ENCODE measurements at regions not wholly inside any gene's neighbourhood (a gene's known extent, or its start where the extent isn't known, plus 50 kb on each side); places are given as distances from the start of the nearest gene placed in this dataset.
A peak's percentile ranks its signal among the peaks of the same experiment; 100 is the strongest.
"Not testable (repeated sequence)": the region's sequence is repeated elsewhere in the genome, so short reads cannot be mapped to it uniquely, and the experiment has no call there.

DNA sequence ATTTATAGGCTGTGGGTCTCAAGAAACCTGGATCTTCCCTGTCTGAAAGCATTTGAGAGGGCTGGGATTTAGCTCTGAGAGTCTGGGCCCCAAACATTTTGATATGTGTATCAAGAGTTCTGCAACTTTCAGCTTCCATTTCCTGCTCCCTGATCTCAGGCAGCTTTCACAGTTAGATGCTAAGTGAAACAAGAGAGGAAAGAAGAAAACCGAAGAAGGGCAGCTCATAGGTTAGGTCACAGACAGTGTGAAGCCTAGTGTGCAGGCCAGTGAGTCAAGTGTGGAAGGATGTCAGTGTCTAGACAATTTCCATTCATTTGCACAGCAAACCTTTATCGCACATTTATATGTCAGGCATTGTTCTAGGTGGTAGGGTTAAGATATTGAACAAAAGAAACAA, 173.6 kb upstream of the PROK2 start:
- DNase-seq (ENCODE audit: low read depth in 2 of 3, low spot score in 1 of 3): no peak

DNA sequence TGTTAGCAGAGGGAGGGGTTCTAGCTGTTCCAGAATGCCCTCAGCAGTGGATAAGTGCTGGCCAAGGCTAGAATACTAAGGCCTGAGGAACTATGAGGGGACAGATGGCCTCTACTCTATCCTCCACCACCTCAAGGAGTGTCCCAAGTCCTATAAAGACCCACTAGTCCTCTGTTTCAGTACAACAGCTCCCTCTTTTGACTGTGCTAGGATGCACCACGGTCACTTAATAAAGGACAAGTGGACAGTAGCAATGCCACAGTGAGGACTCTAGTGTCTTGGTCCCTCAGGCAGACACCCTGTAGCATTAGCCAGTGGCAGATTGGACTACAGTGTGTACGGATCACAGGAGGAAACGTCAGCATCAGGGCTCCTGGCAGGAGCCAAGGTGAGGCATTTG, 171.8 kb upstream of the PROK2 start:
- no peak for DNase-seq (ENCODE audit: low read depth in 2 of 3, low spot score in 1 of 3)

DNA sequence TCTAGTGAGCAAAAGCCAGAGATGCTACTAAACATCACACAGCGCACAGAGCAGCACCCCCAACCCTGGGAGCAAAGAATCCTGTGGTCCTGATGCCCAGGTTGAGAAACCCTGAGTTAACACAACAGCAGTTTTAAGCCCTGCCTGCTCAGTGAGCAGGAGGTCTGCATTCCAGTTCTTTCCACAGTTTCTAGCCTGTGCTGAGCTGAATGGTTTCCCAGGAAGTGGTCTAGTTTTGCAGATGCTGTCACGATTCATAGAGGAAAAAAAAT, 171.1 kb upstream of the PROK2 start:
- no peak for DNase-seq (ENCODE audit: low read depth in 2 of 3, low spot score in 1 of 3)

DNA sequence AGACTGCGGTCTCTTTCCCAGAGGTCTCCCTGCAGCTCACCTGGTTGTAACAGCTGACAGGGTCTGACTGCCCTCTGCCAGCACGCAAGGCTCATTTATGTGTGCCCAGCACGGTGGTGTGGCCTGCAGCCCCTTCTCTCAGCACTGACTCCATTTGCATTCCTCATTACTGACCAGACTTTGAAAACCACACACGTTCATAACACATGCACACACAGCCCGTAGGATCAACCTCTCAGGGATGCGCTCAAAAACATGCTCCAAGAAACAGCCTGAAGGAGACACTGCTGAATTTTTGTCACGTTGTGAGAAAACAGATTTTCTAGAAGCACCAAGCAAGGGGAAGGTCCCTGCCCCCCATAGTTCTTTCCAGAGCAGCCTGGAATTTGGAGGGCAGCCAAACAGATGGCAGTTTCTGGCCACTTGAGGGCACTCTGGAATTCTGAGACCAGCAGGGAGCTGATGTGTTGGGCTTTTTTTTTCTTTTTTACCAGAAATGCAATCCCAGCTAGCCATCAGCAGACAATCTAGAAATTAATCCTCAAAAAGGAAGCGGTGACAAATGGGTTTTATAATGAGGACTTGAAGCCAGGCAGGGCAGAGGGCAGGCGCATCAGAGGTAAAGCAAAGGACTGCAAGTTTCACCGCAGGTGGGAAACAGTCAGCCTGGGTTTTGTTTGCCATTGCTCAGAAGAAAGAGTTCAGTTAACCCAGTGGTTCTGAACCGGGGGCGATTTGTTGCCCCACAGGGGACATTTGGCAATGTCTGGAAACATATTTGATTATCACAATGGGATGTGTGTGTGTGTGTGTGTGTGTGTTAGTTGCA, 170.5 kb upstream of the PROK2 start:
- DNase-seq (ENCODE audit: low read depth in 2 of 3, low spot score in 1 of 3): peak; percentile 20 to 35 (median 28)

DNA sequence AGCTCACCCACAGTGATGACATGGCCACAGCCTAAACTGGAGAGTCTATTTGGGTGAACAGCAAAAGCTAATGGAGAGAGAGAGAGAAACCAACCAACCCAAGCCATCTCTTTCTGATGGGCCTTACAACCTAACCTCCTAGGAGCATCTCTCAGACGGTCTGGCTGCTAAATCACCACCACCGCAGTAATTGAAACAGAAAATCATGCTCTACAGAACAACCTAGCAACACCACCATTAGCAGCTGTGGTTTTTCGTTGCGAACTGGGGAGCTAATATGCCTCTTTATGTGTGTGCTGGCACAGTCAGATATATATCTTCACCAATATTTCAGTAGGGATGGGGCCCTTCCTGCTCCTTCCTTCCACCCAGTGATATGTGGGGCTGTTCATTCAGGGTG, 166.9 kb upstream of the PROK2 start:
- no peak for DNase-seq (ENCODE audit: low read depth in 2 of 3, low spot score in 1 of 3)

DNA sequence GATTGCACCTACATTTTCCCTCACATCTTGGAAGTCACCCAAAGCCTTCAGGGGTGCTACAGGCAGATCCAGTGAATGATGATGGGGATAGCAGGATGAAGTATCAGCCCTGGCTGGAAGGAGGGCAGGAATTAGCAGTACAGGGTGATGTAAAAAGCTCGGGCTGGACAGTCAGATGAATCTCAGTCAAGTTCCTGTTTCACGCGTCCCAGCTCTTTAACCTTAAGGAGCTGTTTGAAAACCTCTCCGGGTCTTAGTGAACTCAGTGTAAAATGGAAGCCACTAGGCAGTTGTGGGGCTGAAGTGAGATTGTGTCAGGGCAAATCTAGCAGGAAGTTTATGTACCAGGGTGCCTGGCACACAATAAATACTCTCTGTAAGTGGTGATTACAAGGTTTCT, 166.4 kb upstream of the PROK2 start:
- DNase-seq (ENCODE audit: low read depth in 2 of 3, low spot score in 1 of 3): no peak

DNA sequence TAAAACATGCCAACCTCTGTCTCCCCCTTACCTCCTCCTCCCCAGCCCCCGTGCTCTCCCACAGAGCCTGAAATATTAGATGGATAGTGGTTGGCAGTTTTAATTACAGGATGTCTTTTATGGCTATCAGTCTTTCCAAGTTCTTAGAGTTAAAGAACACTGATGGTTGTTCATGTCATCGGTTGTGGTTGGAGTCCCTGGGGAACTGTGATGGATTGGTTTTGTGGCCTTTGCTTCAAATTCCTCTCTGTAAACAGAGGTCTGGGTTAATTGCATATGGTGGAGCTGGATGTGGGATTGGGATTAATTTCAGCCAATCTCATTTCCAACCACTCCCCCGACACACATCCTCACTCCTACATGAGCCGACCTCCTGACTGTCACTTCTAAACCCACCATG, 164.5 kb upstream of the PROK2 start:
- no peak for DNase-seq (ENCODE audit: low read depth in 2 of 3, low spot score in 1 of 3)

DNA sequence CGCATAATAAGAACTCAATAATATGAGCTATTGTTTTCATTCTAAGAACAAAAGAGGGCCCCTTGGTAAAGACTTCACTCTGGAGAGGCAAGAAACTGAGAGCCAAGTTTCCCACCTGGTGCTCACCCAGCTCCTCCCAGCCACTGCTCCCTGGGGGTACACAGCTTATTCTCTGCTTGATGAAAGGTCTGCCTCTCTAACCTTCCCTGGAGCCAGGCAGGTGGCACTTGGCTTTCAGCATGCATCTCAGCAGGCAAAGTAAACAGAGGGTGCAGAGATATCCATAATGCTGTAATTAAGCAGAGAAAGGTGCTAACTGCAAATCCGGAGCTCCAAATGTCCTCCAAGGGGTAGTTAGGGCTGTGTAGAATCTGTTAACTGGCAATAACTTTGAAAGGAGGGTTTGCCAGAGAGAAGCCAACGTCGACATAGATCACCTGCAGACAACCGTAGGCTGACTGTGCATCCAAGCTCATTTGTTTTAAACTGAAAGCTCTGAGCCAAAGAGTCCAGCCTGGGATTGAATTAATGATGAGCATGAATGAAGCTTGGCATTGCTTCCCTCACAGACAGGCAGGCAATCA, 159.6 kb upstream of the PROK2 start:
- no peak for DNase-seq (ENCODE audit: low read depth in 2 of 3, low spot score in 1 of 3)

DNA sequence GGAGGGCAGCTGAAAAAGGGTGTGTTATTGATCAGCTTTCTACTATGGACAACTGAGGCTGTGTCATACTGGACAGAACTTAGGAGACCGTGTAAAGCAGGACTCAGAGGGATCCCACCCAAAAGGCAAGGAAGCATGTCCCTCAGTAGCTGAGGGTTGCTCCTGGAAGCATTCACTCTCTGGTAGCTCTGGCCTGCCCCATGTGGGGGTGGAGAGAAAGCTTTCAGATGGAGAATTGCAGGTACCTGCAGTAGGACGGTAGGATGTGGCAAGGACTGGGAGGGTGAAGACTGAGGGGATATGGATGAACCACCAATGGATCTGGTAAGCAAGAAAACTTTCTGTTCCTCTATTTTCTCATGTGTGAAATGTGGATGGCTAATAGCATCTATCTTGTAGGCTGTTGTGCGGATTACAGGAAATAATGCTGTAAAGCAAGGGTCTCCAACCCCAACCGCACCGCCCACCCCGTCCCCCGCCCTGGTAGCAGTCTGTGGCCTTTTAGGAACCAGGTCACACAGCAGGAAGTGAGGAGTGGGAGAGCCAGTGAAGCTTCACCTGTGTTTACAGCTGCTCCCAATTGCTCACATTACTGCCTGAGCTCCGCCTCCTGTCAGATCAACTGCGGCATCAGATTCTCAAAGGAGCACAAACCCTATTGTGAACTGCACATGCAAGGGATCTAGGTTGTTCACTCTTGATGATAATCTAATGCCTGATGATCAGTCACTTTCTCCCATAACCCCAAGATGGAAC, 157.7 kb upstream of the PROK2 start:
- DNase-seq (ENCODE audit: low read depth in 2 of 3, low spot score in 1 of 3): no peak

DNA sequence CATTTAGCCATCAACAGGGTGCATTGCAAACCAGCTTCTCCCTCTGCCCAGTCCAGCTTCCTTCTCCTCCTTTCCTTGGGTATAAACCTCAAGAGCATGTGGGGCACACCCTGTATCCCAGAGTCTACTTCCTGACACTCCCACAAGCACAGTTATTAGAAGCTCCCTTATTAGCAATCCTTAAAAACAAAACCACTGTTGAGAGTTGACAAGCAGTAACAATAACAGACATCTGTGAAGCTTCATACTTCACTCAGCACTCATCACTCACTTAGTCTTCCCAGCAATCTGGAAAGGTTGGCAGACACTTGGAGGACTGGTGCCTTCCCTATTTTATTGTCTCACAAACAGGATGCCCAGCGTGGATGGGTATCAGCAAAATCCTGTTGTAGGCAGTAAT, 155.5 kb upstream of the PROK2 start:
- DNase-seq (ENCODE audit: low read depth in 2 of 3, low spot score in 1 of 3): no peak

DNA sequence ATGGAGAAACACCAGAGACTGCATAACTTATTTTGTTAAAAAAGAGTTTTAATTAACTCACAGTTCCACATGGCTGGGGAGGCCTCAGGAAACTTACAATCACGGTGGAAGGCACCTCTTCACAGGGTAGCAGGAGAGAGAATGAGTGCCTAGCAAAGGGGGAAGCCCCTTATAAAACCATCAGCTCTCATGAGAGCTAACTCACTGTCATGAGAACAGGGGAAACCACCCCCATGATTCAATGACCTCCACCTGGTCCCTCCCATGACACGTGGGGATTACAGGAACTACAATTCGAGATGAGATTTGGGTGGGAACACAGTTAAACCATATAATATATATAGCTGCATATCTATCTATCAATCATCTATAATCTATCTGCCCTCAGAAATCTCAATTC, 153.1 kb upstream of the PROK2 start:
- not testable (repeated sequence) for DNase-seq (ENCODE audit: low read depth in 2 of 3, low spot score in 1 of 3)

DNA sequence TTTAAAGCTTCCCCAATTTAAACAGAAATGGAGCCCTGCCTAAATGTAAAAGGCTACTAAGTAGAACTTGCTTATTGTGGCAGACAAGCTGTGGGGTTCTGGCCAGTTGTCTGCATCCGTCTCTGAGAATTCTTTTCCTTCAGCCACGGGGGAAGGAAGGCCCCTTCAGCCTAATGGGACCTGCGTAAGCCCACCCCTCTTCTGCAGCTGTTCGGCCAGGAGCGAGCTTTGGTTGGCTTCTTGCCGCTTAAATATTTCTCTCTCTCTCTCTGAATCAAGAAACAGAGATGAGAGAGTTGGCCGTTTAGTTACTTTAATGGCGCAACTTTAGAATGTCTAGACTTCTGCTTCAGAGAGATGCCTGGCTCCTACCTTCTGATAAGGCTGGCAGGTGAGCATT, 151.7 kb upstream of the PROK2 start:
- DNase-seq (ENCODE audit: low read depth in 2 of 3, low spot score in 1 of 3): no peak

DNA sequence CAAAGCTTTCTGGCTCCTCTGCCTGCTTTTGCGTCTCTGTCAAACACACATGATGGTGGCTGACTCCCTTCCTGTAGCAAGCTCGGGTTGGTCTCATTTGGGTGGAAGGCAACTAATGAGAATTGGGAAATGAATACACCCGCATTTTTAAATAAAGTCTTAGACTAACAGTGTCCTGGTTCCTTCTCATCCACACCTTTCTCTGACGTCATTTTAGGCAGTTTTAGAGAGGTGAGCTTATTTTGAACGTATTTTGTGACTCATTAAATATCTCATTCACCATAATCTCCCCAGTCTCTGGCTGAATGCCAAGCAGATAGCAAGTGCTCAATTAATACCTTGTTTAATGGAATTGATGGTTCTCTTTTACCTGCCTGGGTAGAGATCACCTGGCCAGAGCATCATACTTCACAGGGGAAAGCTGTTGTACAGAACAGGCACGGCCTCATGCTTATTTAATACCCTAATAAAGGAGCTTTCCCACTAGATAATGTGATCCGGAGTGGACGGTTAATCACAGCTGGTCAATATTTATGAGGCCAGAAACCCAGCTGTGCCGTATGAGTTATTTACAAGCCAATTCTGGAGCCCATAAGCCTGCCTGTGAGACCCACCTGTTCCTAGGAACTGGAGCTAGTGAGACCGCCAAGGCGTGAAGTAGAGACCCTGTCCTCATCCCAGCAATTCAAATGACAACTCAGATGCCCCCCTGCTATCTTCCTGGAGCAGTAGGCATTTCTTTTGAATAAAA, 149.7 kb upstream of the PROK2 start:
- no peak for DNase-seq (ENCODE audit: low read depth in 2 of 3, low spot score in 1 of 3)

DNA sequence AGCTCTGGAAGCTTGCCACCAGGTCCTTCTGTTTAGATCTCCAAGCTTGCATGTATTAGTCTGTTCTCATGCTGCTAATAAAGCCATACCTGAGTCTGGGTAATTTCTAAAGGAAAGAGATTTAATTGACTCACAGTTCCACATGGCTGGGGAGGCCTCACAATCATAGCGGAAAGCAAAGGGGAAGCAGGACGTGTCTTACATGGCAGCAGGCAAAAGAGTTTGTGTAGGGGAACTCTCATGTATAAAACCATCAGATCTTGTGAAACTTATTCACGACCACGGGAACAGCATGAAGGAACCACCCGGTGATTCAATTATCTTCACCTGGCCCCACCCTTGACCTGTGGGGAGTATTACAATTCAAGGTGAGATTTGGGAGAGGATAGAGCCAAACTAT, 147.0 kb upstream of the PROK2 start:
- DNase-seq (ENCODE audit: low read depth in 2 of 3, low spot score in 1 of 3): no peak

DNA sequence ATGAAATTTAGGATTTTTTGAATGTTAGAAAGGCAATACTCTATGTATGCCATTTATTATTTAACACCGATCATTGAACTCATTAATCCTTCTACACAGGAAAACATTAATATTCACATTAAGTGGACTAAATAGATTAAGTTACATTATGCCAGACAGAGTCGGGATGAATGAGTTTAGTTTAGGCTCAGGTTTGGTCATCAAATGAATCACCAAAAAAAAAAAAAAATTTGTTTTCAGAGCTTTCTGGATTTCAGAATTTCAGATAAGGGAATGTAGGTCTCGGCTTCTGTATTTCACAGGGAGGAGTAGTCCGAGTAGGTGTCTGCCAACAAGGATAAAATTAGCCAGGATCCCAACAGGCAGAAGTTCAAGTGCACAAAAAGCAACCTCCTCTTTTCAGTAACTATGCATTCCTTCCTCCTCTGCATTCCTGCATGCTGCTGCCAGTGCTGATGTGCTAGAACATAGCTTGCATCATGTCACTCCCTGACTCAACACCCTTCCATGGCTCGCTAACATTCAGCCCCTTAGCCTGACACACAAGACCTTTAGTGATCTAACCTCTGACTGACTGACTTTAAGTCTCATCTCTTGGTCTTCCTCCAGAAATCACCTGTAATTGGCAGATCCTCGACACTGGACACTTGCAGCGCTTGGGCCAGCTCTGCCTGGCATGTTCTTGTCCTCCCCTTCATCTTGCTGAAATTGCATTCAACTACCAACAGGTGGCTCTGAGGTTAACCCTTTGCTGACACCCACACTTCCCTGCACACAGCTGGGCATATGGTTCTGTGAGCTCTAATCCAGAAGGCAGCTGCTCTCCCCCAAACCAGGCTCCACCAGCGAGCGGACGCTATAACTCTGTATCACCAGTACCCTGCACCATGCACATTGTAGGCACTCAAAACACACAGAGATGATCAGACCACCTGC, 145.4 kb upstream of the PROK2 start:
- no peak for DNase-seq (ENCODE audit: low read depth in 2 of 3, low spot score in 1 of 3)

DNA sequence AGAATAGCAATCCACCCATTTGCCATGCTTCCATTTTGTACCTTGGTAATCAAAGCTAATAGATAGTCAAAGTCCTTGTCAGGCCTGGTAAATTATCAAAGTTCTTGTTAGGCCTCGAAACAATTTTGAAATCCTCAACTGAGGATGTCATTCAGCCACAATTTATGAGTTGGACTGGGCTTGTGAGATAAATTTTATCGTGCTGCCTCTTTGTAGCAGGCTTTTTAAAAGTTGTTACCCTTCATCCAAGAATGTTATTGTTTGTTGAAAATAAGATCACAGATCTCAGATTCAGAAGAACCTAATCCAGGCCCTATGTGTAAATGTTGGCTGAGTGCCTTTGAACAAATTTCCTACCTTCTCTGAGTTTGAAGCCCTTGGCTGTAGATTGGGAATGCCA, 143.3 kb upstream of the PROK2 start:
- no peak for DNase-seq (ENCODE audit: low read depth in 2 of 3, low spot score in 1 of 3)

DNA sequence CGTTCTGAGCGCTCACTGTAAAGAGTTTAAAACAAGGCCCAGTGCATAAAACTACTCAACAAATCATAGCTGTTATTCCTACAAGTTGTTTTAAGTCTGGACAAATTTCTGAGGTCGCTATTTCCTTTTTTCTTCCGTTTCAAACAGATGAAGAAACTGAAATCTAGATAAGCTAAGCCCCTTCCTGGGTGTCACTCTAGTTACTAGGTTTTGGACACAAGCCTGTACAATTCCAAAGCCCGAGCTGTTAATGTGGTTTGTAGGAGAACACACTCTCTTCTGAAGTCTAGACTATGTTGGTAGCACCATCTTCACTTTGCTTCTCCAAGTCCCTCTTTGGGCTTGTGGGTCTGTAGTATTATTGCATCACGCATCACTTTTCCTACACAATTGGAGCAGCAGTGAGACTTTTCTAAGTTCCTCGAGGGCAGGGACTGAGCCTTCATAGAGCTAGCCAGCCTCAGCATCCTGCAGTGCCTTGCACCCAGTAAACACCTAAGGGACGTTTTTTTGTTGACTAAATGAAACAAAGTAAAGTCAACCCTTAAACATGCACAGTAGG, 142.6 kb upstream of the PROK2 start:
- DNase-seq (ENCODE audit: low read depth in 2 of 3, low spot score in 1 of 3): no peak

DNA sequence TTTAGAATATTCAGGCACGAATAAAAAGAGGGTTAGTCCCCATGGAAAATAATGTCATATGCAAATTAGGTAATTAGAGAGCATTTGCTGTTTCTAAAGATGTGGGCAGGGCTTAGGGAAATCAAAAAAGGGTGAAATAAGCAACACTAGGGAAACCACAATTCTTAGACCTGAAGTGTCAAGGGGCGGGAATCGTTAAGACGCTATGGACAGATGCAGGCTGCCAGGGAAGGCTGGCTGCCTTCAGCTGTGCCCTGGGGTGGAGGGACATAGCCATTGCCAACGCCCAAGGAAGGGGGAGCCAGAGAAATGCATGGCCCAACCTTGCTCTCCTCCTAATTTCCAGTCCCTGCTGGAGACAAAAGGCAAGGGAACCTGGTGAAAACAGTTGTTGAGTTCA, 141.7 kb upstream of the PROK2 start:
- no peak for DNase-seq (ENCODE audit: low read depth in 2 of 3, low spot score in 1 of 3)

DNA sequence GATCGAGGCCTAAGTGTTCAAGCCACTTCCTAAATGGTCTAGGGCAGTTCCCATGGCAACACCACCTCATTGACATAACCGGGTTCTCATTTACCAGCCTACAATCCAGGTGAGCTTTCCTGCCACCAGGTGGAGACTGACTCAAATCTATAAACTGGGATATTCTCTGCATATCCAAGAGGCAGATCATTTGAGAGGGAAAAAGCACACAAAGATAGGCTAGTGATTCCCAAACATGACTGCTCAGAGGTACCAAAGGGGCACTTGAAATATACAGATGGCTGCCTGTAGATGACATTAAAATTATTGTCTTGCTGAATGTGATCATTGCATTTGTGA, 141.3 kb upstream of the PROK2 start:
- DNase-seq (ENCODE audit: low read depth in 2 of 3, low spot score in 1 of 3): peak in 1 of 3 donors; percentile 8

DNA sequence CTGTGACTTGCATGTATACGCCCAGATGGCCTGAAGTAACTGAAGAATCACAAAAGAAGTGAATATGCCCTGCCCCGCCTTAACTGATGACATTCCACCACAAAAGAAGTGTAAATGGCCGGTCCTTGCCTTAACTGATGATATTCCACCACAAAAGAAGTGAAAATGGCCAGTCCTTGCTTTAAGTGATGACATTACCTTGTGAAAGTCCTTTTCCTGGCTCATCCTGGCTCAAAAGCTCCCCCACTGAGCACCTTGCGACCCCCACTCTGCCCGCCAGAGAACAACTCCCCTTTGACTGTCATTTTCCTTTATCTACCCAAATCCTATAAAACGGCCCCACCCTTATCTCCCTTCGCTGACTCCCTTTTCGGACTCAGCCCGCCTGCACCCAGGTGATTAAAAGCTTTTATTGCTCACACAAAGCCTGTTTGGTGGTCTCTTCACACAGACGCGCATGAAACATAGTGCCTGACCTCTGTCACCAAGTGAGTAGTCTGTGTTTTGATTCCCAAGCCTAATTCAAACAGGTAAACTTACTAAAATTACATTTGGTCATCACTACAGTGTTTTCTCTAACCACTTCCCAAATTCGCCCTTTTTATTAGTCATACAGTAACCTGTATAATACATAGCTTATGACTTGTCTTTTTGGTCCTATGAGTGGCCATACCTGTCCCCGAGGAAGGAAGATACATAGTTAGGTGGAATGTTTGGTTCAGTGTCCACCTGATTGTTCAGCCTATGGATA, 140.7 kb upstream of the PROK2 start:
- DNase-seq (ENCODE audit: low read depth in 2 of 3, low spot score in 1 of 3): not testable (repeated sequence)
